ENCODE measurements at regions not wholly inside any gene's neighbourhood (a gene's known extent, or its start where the extent isn't known, plus 50 kb on each side); places are given as distances from the start of the nearest gene placed in this dataset.

- ATAC-seq (no peak), FAIRE-seq (no peak), DNase-seq (ENCODE audit: low spot score) (no peak)
- Histone ChIP-seq H3K9ac (ENCODE audit: insufficient read depth, low read depth, low read length) (no peak overlapping the region), H3K4me3 (replicated peaks in 1 of 3; ENCODE audit: insufficient read depth in 1 of 3, low read depth in 2 of 3, low read length in 3 of 3) (no peak overlapping the region), H3K27ac (ENCODE audit: extremely low read length, insufficient read depth, low read length) (no peak overlapping the region), H3K9me3 (ENCODE audit: low read length) (no peaks in the 10 kb centered on the region), H2AFZ (ENCODE audit: low read length) (no peak overlapping the region), H3K4me1 (ENCODE audit: insufficient read depth, low read length) (no peaks in the 10 kb centered on the region), H3K27me3 (ENCODE audit: control insufficient read depth in 1 of 2, insufficient read depth in 2 of 2, low read length in 2 of 2) (no peaks in the 10 kb centered on the region), H3K79me2 (ENCODE audit: insufficient read depth, low read length) (no peaks in the 10 kb centered on the region), H4K20me1 (ENCODE audit: insufficient read depth, low read length) (no peaks in the 10 kb centered on the region), H3K4me2 (ENCODE audit: low read depth, low read length) (no peak overlapping the region), H3K36me3 (replicated peaks in 1 of 2; ENCODE audit: control insufficient read depth in 1 of 2, insufficient read depth in 2 of 2, low read length in 2 of 2) (no peaks in the 10 kb centered on the region)
- CTCF ChIA-PET (ENCODE audit: low intra/inter-chr PET ratio, low total read pairs): no interaction called here
- POLR2A ChIA-PET: no interaction called here
- WGBS (ENCODE audit: low lambda C conversion rate): 67% methylated on average over 5 of the region's 5 CpGs
- no TSS peak for BruUV-seq (replicated peaks)
- intact Hi-C loops (cut with micrococcal nuclease; ENCODE audit: unreplicated experiment): no loop called here
- TF ChIP-seq AHR (CRISPR knock-in tag; IDR thresholded peaks at IDR 0.05): no peak
- no peak for TF ChIP-seq ADNP (CRISPR knock-in tag; IDR thresholded peaks at IDR 0.05)
- TF ChIP-seq, protein P1, sequence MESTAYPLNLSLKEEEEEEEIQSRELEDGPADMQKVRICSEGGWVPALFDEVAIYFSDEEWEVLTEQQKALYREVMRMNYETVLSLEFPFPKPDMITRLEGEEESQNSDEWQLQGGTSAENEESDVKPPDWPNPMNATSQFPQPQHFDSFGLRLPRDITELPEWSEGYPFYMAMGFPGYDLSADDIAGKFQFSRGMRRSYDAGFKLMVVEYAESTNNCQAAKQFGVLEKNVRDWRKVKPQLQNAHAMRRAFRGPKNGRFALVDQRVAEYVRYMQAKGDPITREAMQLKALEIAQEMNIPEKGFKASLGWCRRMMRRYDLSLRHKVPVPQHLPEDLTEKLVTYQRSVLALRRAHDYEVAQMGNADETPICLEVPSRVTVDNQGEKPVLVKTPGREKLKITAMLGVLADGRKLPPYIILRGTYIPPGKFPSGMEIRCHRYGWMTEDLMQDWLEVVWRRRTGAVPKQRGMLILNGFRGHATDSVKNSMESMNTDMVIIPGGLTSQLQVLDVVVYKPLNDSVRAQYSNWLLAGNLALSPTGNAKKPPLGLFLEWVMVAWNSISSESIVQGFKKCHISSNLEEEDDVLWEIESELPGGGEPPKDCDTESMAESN (CRISPR knock-in tag; conservative IDR thresholded peaks at IDR 0.05): no peak
- TF ChIP-seq IRF2 (CRISPR knock-in tag; IDR thresholded peaks at IDR 0.05): no peak
- no peak for TF ChIP-seq ZC3H13 (CRISPR knock-in tag; IDR thresholded peaks at IDR 0.05)
- TF ChIP-seq, protein P2, sequence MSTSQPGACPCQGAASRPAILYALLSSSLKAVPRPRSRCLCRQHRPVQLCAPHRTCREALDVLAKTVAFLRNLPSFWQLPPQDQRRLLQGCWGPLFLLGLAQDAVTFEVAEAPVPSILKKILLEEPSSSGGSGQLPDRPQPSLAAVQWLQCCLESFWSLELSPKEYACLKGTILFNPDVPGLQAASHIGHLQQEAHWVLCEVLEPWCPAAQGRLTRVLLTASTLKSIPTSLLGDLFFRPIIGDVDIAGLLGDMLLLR (CRISPR knock-in tag; IDR thresholded peaks at IDR 0.05): no peak
- TF ChIP-seq ZIK1 (CRISPR knock-in tag; IDR thresholded peaks at IDR 0.05; ENCODE audit: borderline replicate concordance, low read depth): no peak
- no peak for TF ChIP-seq CHD4 (IDR thresholded peaks at IDR 0.05; ENCODE audit: borderline replicate concordance, low read length)
- no peak for TF ChIP-seq HIVEP1 (CRISPR knock-in tag; IDR thresholded peaks at IDR 0.05)
- TF ChIP-seq PLRG1 (conservative IDR thresholded peaks at IDR 0.05): no peak
- no peak for TF ChIP-seq THAP8 (CRISPR knock-in tag; IDR thresholded peaks at IDR 0.05; ENCODE audit: borderline replicate concordance)
- TF ChIP-seq, protein P3, sequence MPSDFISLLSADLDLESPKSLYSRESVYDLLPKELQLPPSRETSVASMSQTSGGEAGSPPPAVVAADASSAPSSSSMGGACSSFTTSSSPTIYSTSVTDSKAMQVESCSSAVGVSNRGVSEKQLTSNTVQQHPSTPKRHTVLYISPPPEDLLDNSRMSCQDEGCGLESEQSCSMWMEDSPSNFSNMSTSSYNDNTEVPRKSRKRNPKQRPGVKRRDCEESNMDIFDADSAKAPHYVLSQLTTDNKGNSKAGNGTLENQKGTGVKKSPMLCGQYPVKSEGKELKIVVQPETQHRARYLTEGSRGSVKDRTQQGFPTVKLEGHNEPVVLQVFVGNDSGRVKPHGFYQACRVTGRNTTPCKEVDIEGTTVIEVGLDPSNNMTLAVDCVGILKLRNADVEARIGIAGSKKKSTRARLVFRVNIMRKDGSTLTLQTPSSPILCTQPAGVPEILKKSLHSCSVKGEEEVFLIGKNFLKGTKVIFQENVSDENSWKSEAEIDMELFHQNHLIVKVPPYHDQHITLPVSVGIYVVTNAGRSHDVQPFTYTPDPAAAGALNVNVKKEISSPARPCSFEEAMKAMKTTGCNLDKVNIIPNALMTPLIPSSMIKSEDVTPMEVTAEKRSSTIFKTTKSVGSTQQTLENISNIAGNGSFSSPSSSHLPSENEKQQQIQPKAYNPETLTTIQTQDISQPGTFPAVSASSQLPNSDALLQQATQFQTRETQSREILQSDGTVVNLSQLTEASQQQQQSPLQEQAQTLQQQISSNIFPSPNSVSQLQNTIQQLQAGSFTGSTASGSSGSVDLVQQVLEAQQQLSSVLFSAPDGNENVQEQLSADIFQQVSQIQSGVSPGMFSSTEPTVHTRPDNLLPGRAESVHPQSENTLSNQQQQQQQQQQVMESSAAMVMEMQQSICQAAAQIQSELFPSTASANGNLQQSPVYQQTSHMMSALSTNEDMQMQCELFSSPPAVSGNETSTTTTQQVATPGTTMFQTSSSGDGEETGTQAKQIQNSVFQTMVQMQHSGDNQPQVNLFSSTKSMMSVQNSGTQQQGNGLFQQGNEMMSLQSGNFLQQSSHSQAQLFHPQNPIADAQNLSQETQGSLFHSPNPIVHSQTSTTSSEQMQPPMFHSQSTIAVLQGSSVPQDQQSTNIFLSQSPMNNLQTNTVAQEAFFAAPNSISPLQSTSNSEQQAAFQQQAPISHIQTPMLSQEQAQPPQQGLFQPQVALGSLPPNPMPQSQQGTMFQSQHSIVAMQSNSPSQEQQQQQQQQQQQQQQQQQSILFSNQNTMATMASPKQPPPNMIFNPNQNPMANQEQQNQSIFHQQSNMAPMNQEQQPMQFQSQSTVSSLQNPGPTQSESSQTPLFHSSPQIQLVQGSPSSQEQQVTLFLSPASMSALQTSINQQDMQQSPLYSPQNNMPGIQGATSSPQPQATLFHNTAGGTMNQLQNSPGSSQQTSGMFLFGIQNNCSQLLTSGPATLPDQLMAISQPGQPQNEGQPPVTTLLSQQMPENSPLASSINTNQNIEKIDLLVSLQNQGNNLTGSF (CRISPR knock-in tag; IDR thresholded peaks at IDR 0.05): no peak
- TF ChIP-seq, protein P4, sequence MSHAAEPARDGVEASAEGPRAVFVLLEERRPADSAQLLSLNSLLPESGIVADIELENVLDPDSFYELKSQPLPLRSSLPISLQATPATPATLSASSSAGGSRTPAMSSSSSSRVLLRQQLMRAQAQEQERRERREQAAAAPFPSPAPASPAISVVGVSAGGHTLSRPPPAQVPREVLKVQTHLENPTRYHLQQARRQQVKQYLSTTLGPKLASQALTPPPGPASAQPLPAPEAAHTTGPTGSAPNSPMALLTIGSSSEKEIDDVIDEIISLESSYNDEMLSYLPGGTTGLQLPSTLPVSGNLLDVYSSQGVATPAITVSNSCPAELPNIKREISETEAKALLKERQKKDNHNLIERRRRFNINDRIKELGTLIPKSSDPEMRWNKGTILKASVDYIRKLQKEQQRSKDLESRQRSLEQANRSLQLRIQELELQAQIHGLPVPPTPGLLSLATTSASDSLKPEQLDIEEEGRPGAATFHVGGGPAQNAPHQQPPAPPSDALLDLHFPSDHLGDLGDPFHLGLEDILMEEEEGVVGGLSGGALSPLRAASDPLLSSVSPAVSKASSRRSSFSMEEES (CRISPR knock-in tag; IDR thresholded peaks at IDR 0.05): no peak
- TF ChIP-seq ZNF510 (CRISPR knock-in tag; IDR thresholded peaks at IDR 0.05; ENCODE audit: low read depth): no peak
- in situ Hi-C loops (cut with HindIII; ENCODE audit: extremely low pct_ligation_motif_present, low pct_unique_long_range_greater_than_20kb): no loop called here
These were observed 73.3 kb upstream of the NT5C1B start for GRCh38 chr2:18662689-18663088.
